ENCODE measurements at regions not wholly inside any gene's neighbourhood (a gene's known extent, or its start where the extent isn't known, plus 50 kb on each side); places are given as distances from the start of the nearest gene placed in this dataset.

GRCh38 chr6:3568396-3569082 lies 111.7 kb upstream of the SLC22A23 start:
- TF ChIP-seq USF2 (IDR thresholded peaks at IDR 0.05; ENCODE audit: low read depth, low read length) (no peak), CTCF (conservative IDR thresholded peaks at IDR 0.05; ENCODE audit: low read depth, low read length) (no peak), BHLHE40 (IDR thresholded peaks at IDR 0.05; ENCODE audit: low read depth, low read length) (no peak), RAD21 (IDR thresholded peaks at IDR 0.05; ENCODE audit: low read length) (no peak), MAFK (IDR thresholded peaks at IDR 0.05; ENCODE audit: low read depth, low read length) (no peak), MXI1 (IDR thresholded peaks at IDR 0.05; ENCODE audit: borderline replicate concordance, low read depth, low read length) (no peak), POLR2A (IDR thresholded peaks at IDR 0.05; ENCODE audit: low read depth, low read length) (no peak), ELK1 (IDR thresholded peaks at IDR 0.05; ENCODE audit: borderline replicate concordance, low read depth, low read length) (no peak), SMC3 (IDR thresholded peaks at IDR 0.05; ENCODE audit: low read depth, low read length) (no peak), MAZ (IDR thresholded peaks at IDR 0.05; ENCODE audit: borderline replicate concordance, low read depth, low read length) (no peak), NFE2L2 (IDR thresholded peaks at IDR 0.05; ENCODE audit: low read depth, low read length) (no peak), RCOR1 (IDR thresholded peaks at IDR 0.05; ENCODE audit: insufficient replicate concordance, low read length) (no peak), CHD1 (IDR thresholded peaks at IDR 0.05; ENCODE audit: low read depth, low read length) (no peak)
